ENCODE measurements at regions not wholly inside any gene's neighbourhood (a gene's known extent, or its start where the extent isn't known, plus 50 kb on each side); places are given as distances from the start of the nearest gene placed in this dataset.

- TF ChIP-seq HOXD13 (CRISPR knock-in tag; IDR thresholded peaks at IDR 0.05; ENCODE audit: borderline replicate concordance) (no peak), ZNF692 (tag by site-specific recombination; IDR thresholded peaks at IDR 0.05) (no peak), PRDM10 (tag by site-specific recombination; IDR thresholded peaks at IDR 0.05) (no peak), ZNF211 (tag by site-specific recombination; IDR thresholded peaks at IDR 0.05; ENCODE audit: low read depth) (no peak), ZNF677 (tag by site-specific recombination; IDR thresholded peaks at IDR 0.05) (no peak), ZNF398 (tag by site-specific recombination; IDR thresholded peaks at IDR 0.05) (no peak), GLIS2 (tag by site-specific recombination; IDR thresholded peaks at IDR 0.05) (no peak), SP2 (tag by site-specific recombination; IDR thresholded peaks at IDR 0.05) (no peak), ZSCAN4 (tag by site-specific recombination; IDR thresholded peaks at IDR 0.05) (no peak), SALL2 (tag by site-specific recombination; IDR thresholded peaks at IDR 0.05; ENCODE audit: borderline replicate concordance) (no peak), ZNF248 (tag by site-specific recombination; IDR thresholded peaks at IDR 0.05) (no peak), ZNF624 (tag by site-specific recombination; IDR thresholded peaks at IDR 0.05) (no peak)
These were observed 98.2 kb downstream of the GGTLC2 start (continued) for GRCh38 chr22:22742641-22743040.

- no peaks in the 10 kb centered on the region for H3K36me3 ChIP-seq (ENCODE audit: control insufficient read depth in 2 of 2, insufficient read depth in 1 of 2, low read length in 2 of 2)
- H3K4me1 ChIP-seq (ENCODE audit: control insufficient read depth, insufficient read depth, low read length): no peaks in the 10 kb centered on the region
- H3K9me3 ChIP-seq (ENCODE audit: control insufficient read depth, insufficient read depth, low read depth, low read length): no peaks in the 10 kb centered on the region
- H3K4me3 ChIP-seq (ENCODE audit: low read depth, low read length): no peak overlapping the region
- ChIA-PET POLR2A (no interaction called here), CTCF (interaction anchor here (1.0 to 6.8 kb wide), 9 partner anchors 10 to 166 kb away, joined by 3 to 46 read pairs (median 4); no protein-coding TSS in a partner anchor)
- TF ChIP-seq CTCF (tag by site-specific recombination; IDR thresholded peaks at IDR 0.05): no peak
- TF ChIP-seq ZNF544 (tag by site-specific recombination; IDR thresholded peaks at IDR 0.05): no peak
- TF ChIP-seq ZNF394 (tag by site-specific recombination; IDR thresholded peaks at IDR 0.05; ENCODE audit: borderline replicate concordance): no peak
- TF ChIP-seq HIC1 (tag by site-specific recombination; IDR thresholded peaks at IDR 0.05): no peak
- no peak for TF ChIP-seq ZNF169 (tag by site-specific recombination; IDR thresholded peaks at IDR 0.05)
- no peak for TF ChIP-seq ZNF530 (tag by site-specific recombination; IDR thresholded peaks at IDR 0.05; ENCODE audit: low read depth)
- TF ChIP-seq ZNF776 (tag by site-specific recombination; IDR thresholded peaks at IDR 0.05; ENCODE audit: borderline replicate concordance): no peak
- no peak for TF ChIP-seq ZBTB21 (tag by site-specific recombination; IDR thresholded peaks at IDR 0.05)
- TF ChIP-seq ZNF426 (tag by site-specific recombination; IDR thresholded peaks at IDR 0.05): no peak
- H3K27ac ChIP-seq (ENCODE audit: extremely low read depth, low read depth, low read length): no peak overlapping the region
These were observed 98.8 kb downstream of the GGTLC2 start for GRCh38 chr22:22743128-22743760.

Data from HEK293 (cell line).